Hepatocyte (in vitro differentiated cells): ENCODE measurements at regions not wholly inside any gene's neighbourhood (a gene's known extent, or its start where the extent isn't known, plus 50 kb on each side); places are given as distances from the start of the nearest gene placed in this dataset.

ENCODE experiments used
- DNase-seq: peaks from one replicate; pipeline ENCODE4 v3.0.0-alpha.2; 2016; ENCODE audit warnings: low spot score
- H2AFZ ChIP-seq: fragments of 200-600 bp; sonication (generic); 2 replicates; pipeline ENCODE4 v1.6.0; 2016; ENCODE audit warnings: antibody characterized with exemption, mild to moderate bottlenecking
- H3K27ac ChIP-seq: fragments of 200-600 bp; sonication (generic); 2 replicates; pipeline ENCODE4 v1.5.1; 2016; ENCODE audit warnings: mild to moderate bottlenecking
- H3K27me3 ChIP-seq: fragments of 200-600 bp; sonication (generic); 2 replicates; pipeline ENCODE4 v1.6.1; 2016
- H3K36me3 ChIP-seq: fragments of 200-600 bp; sonication (generic); replicated peaks from 2 replicates; pipeline ENCODE4 v1.5.1; 2016; ENCODE audit warnings: low read depth; ENCODE audit not compliant: insufficient read depth
- H3K4me1 ChIP-seq: fragments of 200-600 bp; sonication (generic); 2 replicates; pipeline ENCODE4 v1.5.1; 2016; ENCODE audit warnings: mild to moderate bottlenecking, moderate library complexity; ENCODE audit not compliant: insufficient read depth
- H3K4me2 ChIP-seq: fragments of 200-600 bp; sonication (generic); 2 replicates; pipeline ENCODE4 v1.6.0; 2016
- H3K4me3 ChIP-seq: fragments of 200-600 bp; sonication (generic); 2 replicates; pipeline ENCODE4 v1.5.1; 2016; ENCODE audit warnings: mild to moderate bottlenecking
- H3K79me2 ChIP-seq: fragments of 200-600 bp; sonication (generic); 2 replicates; pipeline ENCODE4 v1.6.0; 2017; ENCODE audit warnings: mild to moderate bottlenecking
- H3K9me2 ChIP-seq: fragments of 200-600 bp; sonication (generic); replicated peaks from 2 replicates; pipeline ENCODE4 v1.6.0; 2017; ENCODE audit warnings: mild to moderate bottlenecking; ENCODE audit not compliant: insufficient read depth
- H3K9me3 ChIP-seq: fragments of 200-600 bp; sonication (generic); 2 replicates; pipeline ENCODE4 v1.5.1; 2016; ENCODE audit warnings: low read depth, mild to moderate bottlenecking
- H4K20me1 ChIP-seq: fragments of 200-600 bp; sonication (generic); 2 replicates; pipeline ENCODE4 v1.6.0; 2016; ENCODE audit warnings: mild to moderate bottlenecking; ENCODE audit not compliant: insufficient read depth, poor library complexity, severe bottlenecking
- CTCF ChIP-seq: fragments of 200-600 bp; sonication (generic); IDR thresholded peaks from 2 replicates; pipeline ENCODE4 v1.5.1; 2016; ENCODE audit warnings: antibody characterized with exemption, mild to moderate bottlenecking; ENCODE audit not compliant: poor library complexity
- EZH2 ChIP-seq: fragments of 200-600 bp; sonication (generic); IDR thresholded peaks from 2 replicates; pipeline ENCODE4 v1.6.1; 2016; ENCODE audit warnings: antibody characterized with exemption, mild to moderate bottlenecking, borderline replicate concordance
- EZH2phosphoT487 ChIP-seq: fragments of 200-600 bp; sonication (generic); IDR thresholded peaks from one replicate; pipeline ENCODE4 v1.6.1; 2018; ENCODE audit warnings: antibody characterized with exemption, mild to moderate bottlenecking, low read depth, moderate library complexity; ENCODE audit not compliant: unreplicated experiment, severe bottlenecking
- WGBS: methylation state at CpG from one replicate; pipeline ENCODE4 v1.1.6; 2016; ENCODE audit warnings: low lambda C conversion rate; ENCODE audit errors: missing lambda C conversion rate; 5-methylcytosine and 5-hydroxymethylcytosine counted together

GRCh38 chr2:15047184-15047583 lies 414.7 kb downstream of the LRATD1 start:
- no peak for DNase-seq
- H4K20me1 ChIP-seq = no peaks in the 10 kb centered on the region
- no peak overlapping the region for H3K27ac ChIP-seq
- no peaks in the 10 kb centered on the region for H3K9me3 ChIP-seq
- no peak overlapping the region for H3K4me3 ChIP-seq
- H3K79me2 ChIP-seq = no peaks in the 10 kb centered on the region
- WGBS = 81% methylated on average over 5 of the region's 5 CpGs
- no peak for TF ChIP-seq CTCF
- TF ChIP-seq EZH2phosphoT487 = no peak
- TF ChIP-seq EZH2 = no peak
- no peak overlapping the region for H2AFZ ChIP-seq
- no peaks in the 10 kb centered on the region for H3K4me1 ChIP-seq
- no peaks in the 10 kb centered on the region for H3K27me3 ChIP-seq
- H3K36me3 ChIP-seq = no peaks in the 10 kb centered on the region
- H3K4me2 ChIP-seq = no peak overlapping the region
- no peaks in the 10 kb centered on the region for H3K9me2 ChIP-seq

- Histone ChIP-seq H3K27ac (no peak overlapping the region), H3K4me2 (no peak overlapping the region), H3K9me3 (no peaks in the 10 kb centered on the region), H3K36me3 (no peaks in the 10 kb centered on the region), H3K9me2 (no peaks in the 10 kb centered on the region), H2AFZ (no peak overlapping the region), H4K20me1 (no peaks in the 10 kb centered on the region), H3K4me3 (no peak overlapping the region), H3K27me3 (no peaks in the 10 kb centered on the region), H3K4me1 (no peaks in the 10 kb centered on the region), H3K79me2 (no peaks in the 10 kb centered on the region)
- WGBS = 89% methylated on average over 6 of the region's 6 CpGs
- TF ChIP-seq EZH2phosphoT487 (no peak), EZH2 (no peak), CTCF (no peak)
- no peak for DNase-seq
Measured at GRCh38 chr2:15048000-15048399, 415.5 kb downstream of the LRATD1 start.

GRCh38 chr2:15049096-15049993 lies 416.8 kb downstream of the LRATD1 start:
- 93% methylated on average over 14 of the region's 14 CpGs for WGBS
- H3K36me3 ChIP-seq = no peaks in the 10 kb centered on the region
- no peaks in the 10 kb centered on the region for H3K79me2 ChIP-seq
- no peak overlapping the region for H3K4me2 ChIP-seq
- no peak overlapping the region for H3K27ac ChIP-seq
- no peaks in the 10 kb centered on the region for H3K9me3 ChIP-seq
- H3K4me3 ChIP-seq = no peak overlapping the region
- H2AFZ ChIP-seq = no peak overlapping the region
- DNase-seq = no peak
- no peaks in the 10 kb centered on the region for H3K9me2 ChIP-seq
- no peak for TF ChIP-seq CTCF
- no peak for TF ChIP-seq EZH2
- TF ChIP-seq EZH2phosphoT487 = no peak
- H4K20me1 ChIP-seq = no peaks in the 10 kb centered on the region
- H3K4me1 ChIP-seq = no peaks in the 10 kb centered on the region
- H3K27me3 ChIP-seq = no peaks in the 10 kb centered on the region
